Hepatocyte (in vitro differentiated cells): ENCODE measurements at regions not wholly inside any gene's neighbourhood (a gene's known extent, or its start where the extent isn't known, plus 50 kb on each side); places are given as distances from the start of the nearest gene placed in this dataset.
"Not testable (repeated sequence)": the region's sequence is repeated elsewhere in the genome, so short reads cannot be mapped to it uniquely, and the experiment has no call there.

Source experiments
- DNase-seq: peaks from one replicate; pipeline ENCODE4 v3.0.0-alpha.2; 2016; ENCODE audit warnings: low spot score
- H2AFZ ChIP-seq: fragments of 200-600 bp; sonication (generic); 2 replicates; pipeline ENCODE4 v1.6.0; 2016; ENCODE audit warnings: antibody characterized with exemption, mild to moderate bottlenecking
- H3K27ac ChIP-seq: fragments of 200-600 bp; sonication (generic); 2 replicates; pipeline ENCODE4 v1.5.1; 2016; ENCODE audit warnings: mild to moderate bottlenecking
- H3K27me3 ChIP-seq: fragments of 200-600 bp; sonication (generic); 2 replicates; pipeline ENCODE4 v1.6.1; 2016
- H3K36me3 ChIP-seq: fragments of 200-600 bp; sonication (generic); replicated peaks from 2 replicates; pipeline ENCODE4 v1.5.1; 2016; ENCODE audit warnings: low read depth; ENCODE audit not compliant: insufficient read depth
- H3K4me1 ChIP-seq: fragments of 200-600 bp; sonication (generic); 2 replicates; pipeline ENCODE4 v1.5.1; 2016; ENCODE audit warnings: mild to moderate bottlenecking, moderate library complexity; ENCODE audit not compliant: insufficient read depth
- H3K4me2 ChIP-seq: fragments of 200-600 bp; sonication (generic); 2 replicates; pipeline ENCODE4 v1.6.0; 2016
- H3K4me3 ChIP-seq: fragments of 200-600 bp; sonication (generic); 2 replicates; pipeline ENCODE4 v1.5.1; 2016; ENCODE audit warnings: mild to moderate bottlenecking
- H3K79me2 ChIP-seq: fragments of 200-600 bp; sonication (generic); 2 replicates; pipeline ENCODE4 v1.6.0; 2017; ENCODE audit warnings: mild to moderate bottlenecking
- H3K9me2 ChIP-seq: fragments of 200-600 bp; sonication (generic); replicated peaks from 2 replicates; pipeline ENCODE4 v1.6.0; 2017; ENCODE audit warnings: mild to moderate bottlenecking; ENCODE audit not compliant: insufficient read depth
- H3K9me3 ChIP-seq: fragments of 200-600 bp; sonication (generic); 2 replicates; pipeline ENCODE4 v1.5.1; 2016; ENCODE audit warnings: low read depth, mild to moderate bottlenecking
- H4K20me1 ChIP-seq: fragments of 200-600 bp; sonication (generic); 2 replicates; pipeline ENCODE4 v1.6.0; 2016; ENCODE audit warnings: mild to moderate bottlenecking; ENCODE audit not compliant: insufficient read depth, poor library complexity, severe bottlenecking
- EZH2 ChIP-seq: fragments of 200-600 bp; sonication (generic); IDR thresholded peaks from 2 replicates; pipeline ENCODE4 v1.6.1; 2016; ENCODE audit warnings: antibody characterized with exemption, mild to moderate bottlenecking, borderline replicate concordance
- EZH2phosphoT487 ChIP-seq: fragments of 200-600 bp; sonication (generic); IDR thresholded peaks from one replicate; pipeline ENCODE4 v1.6.1; 2018; ENCODE audit warnings: antibody characterized with exemption, mild to moderate bottlenecking, low read depth, moderate library complexity; ENCODE audit not compliant: unreplicated experiment, severe bottlenecking
- WGBS: methylation state at CpG from one replicate; pipeline ENCODE4 v1.1.6; 2016; ENCODE audit warnings: low lambda C conversion rate; ENCODE audit errors: missing lambda C conversion rate; 5-methylcytosine and 5-hydroxymethylcytosine counted together
- TF ChIP-seq, protein P1 (sequence below): fragments of 200-600 bp; sonication (generic); IDR thresholded peaks from 2 replicates; pipeline ENCODE4 v1.5.1; 2016; ENCODE audit warnings: antibody characterized with exemption, mild to moderate bottlenecking; ENCODE audit not compliant: poor library complexity

DNA sequence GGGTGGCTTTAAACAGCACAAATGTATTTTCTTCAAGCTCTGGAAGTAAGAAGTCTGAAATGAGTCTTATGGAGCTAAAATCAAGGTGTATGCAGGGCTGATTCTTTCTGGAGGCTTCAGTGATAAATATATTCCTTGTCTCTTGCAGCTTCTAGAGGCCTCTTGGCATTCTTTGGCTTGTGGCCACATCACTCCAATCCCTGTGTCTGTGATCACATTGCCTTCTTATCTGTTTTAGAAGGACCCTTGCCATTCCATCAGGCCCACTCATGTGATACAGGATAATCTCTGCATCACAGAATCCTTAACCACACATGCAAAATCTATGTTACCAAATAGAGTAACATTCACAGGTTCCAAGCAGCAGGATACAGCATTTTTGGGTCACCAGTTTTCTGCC is 917.8 kb upstream of the C9orf72 start:
- no peak overlapping the region for H2AFZ ChIP-seq
- H3K4me1 ChIP-seq: no peaks in the 10 kb centered on the region
- H3K4me3 ChIP-seq: no peak overlapping the region
- H3K9me2 ChIP-seq: no peaks in the 10 kb centered on the region
- H3K4me2 ChIP-seq: no peak overlapping the region
- H4K20me1 ChIP-seq: no peaks in the 10 kb centered on the region
- no peaks in the 10 kb centered on the region for H3K79me2 ChIP-seq
- no peaks in the 10 kb centered on the region for H3K9me3 ChIP-seq
- no peak overlapping the region for H3K27ac ChIP-seq
- no peaks in the 10 kb centered on the region for H3K27me3 ChIP-seq
- no peak for DNase-seq
- no peak for TF ChIP-seq EZH2phosphoT487
- TF ChIP-seq, protein P1, sequence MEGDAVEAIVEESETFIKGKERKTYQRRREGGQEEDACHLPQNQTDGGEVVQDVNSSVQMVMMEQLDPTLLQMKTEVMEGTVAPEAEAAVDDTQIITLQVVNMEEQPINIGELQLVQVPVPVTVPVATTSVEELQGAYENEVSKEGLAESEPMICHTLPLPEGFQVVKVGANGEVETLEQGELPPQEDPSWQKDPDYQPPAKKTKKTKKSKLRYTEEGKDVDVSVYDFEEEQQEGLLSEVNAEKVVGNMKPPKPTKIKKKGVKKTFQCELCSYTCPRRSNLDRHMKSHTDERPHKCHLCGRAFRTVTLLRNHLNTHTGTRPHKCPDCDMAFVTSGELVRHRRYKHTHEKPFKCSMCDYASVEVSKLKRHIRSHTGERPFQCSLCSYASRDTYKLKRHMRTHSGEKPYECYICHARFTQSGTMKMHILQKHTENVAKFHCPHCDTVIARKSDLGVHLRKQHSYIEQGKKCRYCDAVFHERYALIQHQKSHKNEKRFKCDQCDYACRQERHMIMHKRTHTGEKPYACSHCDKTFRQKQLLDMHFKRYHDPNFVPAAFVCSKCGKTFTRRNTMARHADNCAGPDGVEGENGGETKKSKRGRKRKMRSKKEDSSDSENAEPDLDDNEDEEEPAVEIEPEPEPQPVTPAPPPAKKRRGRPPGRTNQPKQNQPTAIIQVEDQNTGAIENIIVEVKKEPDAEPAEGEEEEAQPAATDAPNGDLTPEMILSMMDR: no peak
- no peak for TF ChIP-seq EZH2
- no peaks in the 10 kb centered on the region for H3K36me3 ChIP-seq

DNA sequence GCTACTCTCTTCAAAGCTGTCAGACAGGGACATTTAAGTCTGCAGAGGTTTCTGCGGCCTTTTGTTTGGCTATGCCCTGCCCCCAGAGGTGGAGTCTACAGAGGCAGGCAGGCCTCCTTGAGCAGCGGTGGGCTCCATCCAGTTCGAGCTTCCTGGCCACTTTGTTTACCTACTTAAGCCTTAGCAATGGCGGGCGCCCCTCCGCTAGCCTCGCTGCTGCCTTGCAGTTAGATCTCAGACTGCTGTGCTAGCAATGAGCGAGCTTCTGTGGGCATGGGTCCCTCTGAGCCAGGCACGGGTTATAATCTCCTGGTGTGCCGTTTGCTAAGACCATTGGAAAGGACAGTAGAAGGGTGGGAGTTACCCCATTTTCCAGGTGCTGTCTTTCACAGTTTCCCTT is 924.9 kb upstream of the C9orf72 start:
- not testable (repeated sequence) for H3K27ac ChIP-seq, H3K27me3 ChIP-seq, H3K9me2 ChIP-seq, H3K4me3 ChIP-seq, H2AFZ ChIP-seq, H3K9me3 ChIP-seq, H3K79me2 ChIP-seq, H3K4me2 ChIP-seq, H3K4me1 ChIP-seq, H4K20me1 ChIP-seq, DNase-seq, H3K36me3 ChIP-seq
- 94% methylated on average over 10 of the region's 10 CpGs for WGBS

DNA sequence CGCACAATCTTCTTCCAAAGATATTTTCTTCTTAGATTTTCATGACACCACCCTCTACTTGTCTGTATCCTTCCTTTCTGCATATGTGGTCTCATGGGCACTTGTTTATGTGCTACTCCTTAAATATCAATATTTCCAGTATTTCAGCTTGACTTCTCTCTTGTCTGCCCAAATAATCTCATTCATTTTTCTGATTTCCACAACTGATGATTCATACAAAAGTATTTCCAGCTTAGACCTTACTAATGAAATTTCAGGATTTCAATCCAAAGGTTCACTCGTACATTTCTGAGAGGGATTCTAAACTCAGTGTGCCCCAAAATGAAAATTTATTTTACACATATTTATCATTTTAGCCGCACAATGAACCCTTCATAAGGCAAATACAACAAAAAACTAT is 928.9 kb upstream of the C9orf72 start:
- Histone ChIP-seq H3K9me3 (no peaks in the 10 kb centered on the region), H2AFZ (no peak overlapping the region), H3K79me2 (no peaks in the 10 kb centered on the region), H3K4me3 (no peak overlapping the region), H3K27ac (no peak overlapping the region), H3K9me2 (no peaks in the 10 kb centered on the region), H3K27me3 (no peaks in the 10 kb centered on the region), H4K20me1 (no peaks in the 10 kb centered on the region), H3K4me1 (no peaks in the 10 kb centered on the region), H3K4me2 (no peak overlapping the region), H3K36me3 (no peaks in the 10 kb centered on the region)
- TF ChIP-seq, protein P1: no peak
- TF ChIP-seq EZH2: no peak
- WGBS: 95% methylated on average over 3 of the region's 3 CpGs
- DNase-seq: no peak

DNA sequence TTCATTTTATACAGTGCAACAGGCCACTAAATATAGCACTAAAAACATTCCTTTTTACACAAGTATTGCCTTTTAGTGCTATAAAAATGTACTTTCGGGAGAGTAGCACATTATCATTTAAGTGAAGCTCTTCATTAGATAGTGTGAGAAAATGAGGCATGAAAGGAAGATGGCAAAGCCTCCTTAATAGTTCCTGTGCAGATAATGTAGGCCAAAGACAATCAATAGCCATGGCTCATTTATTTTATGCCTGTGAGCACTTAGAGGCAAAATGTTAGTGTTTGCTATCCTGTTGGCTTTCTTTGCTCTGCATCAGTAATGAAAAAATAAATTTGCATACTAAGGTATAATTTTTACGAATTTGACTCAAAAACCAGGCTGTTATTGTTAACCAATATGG is 929.5 kb upstream of the C9orf72 start:
- H3K27ac ChIP-seq: no peak overlapping the region
- no peak overlapping the region for H2AFZ ChIP-seq
- H3K4me3 ChIP-seq: no peak overlapping the region
- H3K27me3 ChIP-seq: no peaks in the 10 kb centered on the region
- no peak for DNase-seq
- no peaks in the 10 kb centered on the region for H3K9me3 ChIP-seq
- no peak overlapping the region for H3K4me2 ChIP-seq
- no peaks in the 10 kb centered on the region for H3K79me2 ChIP-seq
- no peak for TF ChIP-seq EZH2
- no peak for TF ChIP-seq EZH2phosphoT487
- TF ChIP-seq, protein P1: no peak
- no peaks in the 10 kb centered on the region for H3K36me3 ChIP-seq
- WGBS: 67% methylated on average over 2 of the region's 2 CpGs
- H3K9me2 ChIP-seq: no peaks in the 10 kb centered on the region
- H4K20me1 ChIP-seq: no peaks in the 10 kb centered on the region
- H3K4me1 ChIP-seq: no peaks in the 10 kb centered on the region
